Suprapubic skin (tissue), 4 donors: ENCODE measurements at regions not wholly inside any gene's neighbourhood (a gene's known extent, or its start where the extent isn't known, plus 50 kb on each side); places are given as distances from the start of the nearest gene placed in this dataset.

Experiments used
- DNase-seq, 2 donors: peaks; one replicate each; pipeline ENCODE4 v3.0.0-alpha.2; 2019; ENCODE audit warnings: low spot score in 2 of 2
- H3K27ac ChIP-seq: fragments of 200-600 bp; sonication (generic); one replicate; pipeline ENCODE4 v1.5.1; 2019
- H3K27me3 ChIP-seq: fragments of 200-600 bp; sonication (generic); one replicate; pipeline ENCODE4 v1.5.1; 2019
- H3K36me3 ChIP-seq: fragments of 200-600 bp; sonication (generic); one replicate; pipeline ENCODE4 v1.5.1; 2019
- H3K4me1 ChIP-seq: fragments of 200-600 bp; sonication (generic); one replicate; pipeline ENCODE4 v1.5.1; 2019
- H3K4me3 ChIP-seq: fragments of 200-600 bp; sonication (generic); one replicate; pipeline ENCODE4 v1.5.1; 2019; ENCODE audit warnings: mild to moderate bottlenecking
- H3K9me3 ChIP-seq: fragments of 200-600 bp; sonication (generic); one replicate; pipeline ENCODE4 v1.5.1; 2019
- CTCF ChIP-seq, 2 donors: fragments of 200-600 bp in 1 of 2; fragments of 450-650 bp in 1 of 2; sonication (generic) in 1 of 2; IDR thresholded peaks; one replicate each; pipeline ENCODE4 v1.5.1; 2016 to 2019; ENCODE audit warnings: antibody characterized with exemption in 2 of 2, mild to moderate bottlenecking in 1 of 2, moderate library complexity in 1 of 2
- EP300 ChIP-seq: sonication (generic); formaldehyde crosslinking; IDR thresholded peaks from one replicate; pipeline ENCODE4 v1.6.1; 2017; ENCODE audit warnings: antibody characterized with exemption
- POLR2A ChIP-seq, 2 donors: fragments of 450-650 bp; IDR thresholded peaks; one replicate each; pipeline ENCODE4 v1.6.1; 2017; ENCODE audit warnings: antibody characterized with exemption in 2 of 2, mild to moderate bottlenecking in 2 of 2, moderate library complexity in 2 of 2
- POLR2AphosphoS5 ChIP-seq, 3 donors: sonication (generic); formaldehyde crosslinking; IDR thresholded peaks; one replicate each; pipeline ENCODE4 v1.6.1; 2017; ENCODE audit warnings: antibody characterized with exemption in 3 of 3
- whole genome bisulfite sequencing: methylation state at CpG from one replicate; pipeline ENCODE4 v1.1.5; 2018; 5-methylcytosine and 5-hydroxymethylcytosine counted together

DNA sequence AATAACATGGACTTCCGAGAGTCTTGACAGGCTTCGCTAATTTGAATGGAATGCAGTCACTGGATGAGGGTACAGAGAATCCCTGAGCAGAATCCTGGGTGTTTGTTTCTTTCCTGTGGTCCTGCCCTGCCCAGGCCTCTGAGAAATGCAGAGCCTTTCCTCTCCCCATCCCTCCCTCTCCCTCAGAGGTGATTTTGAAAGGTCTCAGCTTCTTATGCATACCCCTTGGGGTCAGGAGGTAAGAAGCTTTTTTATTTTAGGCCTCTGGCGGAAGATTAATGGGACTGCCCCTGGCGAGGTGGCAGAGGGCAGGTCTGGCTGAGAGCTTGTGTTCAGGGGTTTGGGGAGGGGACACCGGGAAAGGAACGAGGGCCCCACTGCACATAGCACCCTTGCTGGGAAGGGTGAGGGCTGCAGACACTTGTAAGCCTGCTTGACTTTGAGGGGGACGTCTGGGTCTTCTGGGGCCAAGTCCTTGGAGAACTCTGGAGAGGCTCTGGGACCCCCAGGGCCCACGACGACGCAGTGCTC, 116.5 kb upstream of the SLC45A1 start:
- WGBS: 75% methylated on average over 9 of the region's 10 CpGs
- H3K9me3 ChIP-seq: no peaks in the 10 kb centered on the region
- no peak overlapping the region for H3K4me3 ChIP-seq
- peak overlapping the region; percentile 39 for H3K27ac ChIP-seq
- no peaks in the 10 kb centered on the region for H3K27me3 ChIP-seq
- peaks cover 32% of the 10 kb centered on the region for H3K4me1 ChIP-seq
- no peaks in the 10 kb centered on the region for H3K36me3 ChIP-seq
- no peak for TF ChIP-seq CTCF (IDR thresholded peaks at IDR 0.05)
- DNase-seq: no peak

DNA sequence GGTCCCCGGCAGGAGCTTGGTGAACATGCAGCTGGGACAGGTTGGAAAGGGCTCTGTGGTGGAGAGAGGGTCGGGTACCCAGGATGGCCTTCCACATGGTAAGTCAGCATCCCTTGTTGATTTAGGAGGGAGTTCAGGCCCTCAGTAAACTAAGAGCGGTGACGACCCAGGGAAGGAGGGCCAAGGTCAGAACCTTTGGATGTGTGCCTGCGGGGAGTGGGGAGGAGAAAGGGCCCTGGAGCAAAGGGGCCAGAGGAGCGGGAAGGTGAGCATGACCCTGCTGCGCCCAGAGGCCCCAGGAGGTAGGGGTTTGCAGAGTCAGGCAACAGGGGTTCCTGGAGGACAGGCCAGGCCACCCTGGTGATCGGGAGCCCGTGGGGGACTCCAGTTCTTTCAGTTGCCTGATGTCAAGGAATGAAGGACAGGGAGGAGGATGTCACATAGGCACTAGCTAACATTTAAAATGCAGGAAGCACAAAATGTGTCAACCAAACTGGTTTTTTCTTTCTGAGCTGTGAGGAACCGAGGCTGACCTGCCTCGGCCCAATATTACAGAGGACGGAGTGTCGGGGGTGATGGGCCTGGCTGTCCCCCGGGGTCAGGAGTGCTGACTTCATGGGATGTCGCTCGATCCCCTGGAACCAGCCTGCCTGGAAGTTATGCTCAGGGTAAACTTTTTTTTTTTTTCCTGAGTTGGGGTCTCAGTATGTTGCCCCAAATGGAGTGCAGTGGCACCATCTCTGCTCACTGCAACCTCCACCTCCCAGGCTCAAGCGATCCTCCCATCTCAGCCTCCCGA, 117.4 kb upstream of the SLC45A1 start:
- no peak for TF ChIP-seq POLR2AphosphoS5 (IDR thresholded peaks at IDR 0.05)
- TF ChIP-seq CTCF (IDR thresholded peaks at IDR 0.05): no peak
- TF ChIP-seq POLR2A (IDR thresholded peaks at IDR 0.05): no peak
- no peak for TF ChIP-seq EP300
- WGBS: 94% methylated on average over 18 of the region's 18 CpGs
- peaks cover 32% of the 10 kb centered on the region for H3K4me1 ChIP-seq
- H3K27me3 ChIP-seq: no peaks in the 10 kb centered on the region
- DNase-seq: no peak
- H3K4me3 ChIP-seq: no peak overlapping the region
- no peaks in the 10 kb centered on the region for H3K36me3 ChIP-seq
- H3K9me3 ChIP-seq: no peaks in the 10 kb centered on the region
- no peak overlapping the region for H3K27ac ChIP-seq

GRCh38 chr1:8198522-8198921, 119.4 kb upstream of the SLC45A1 start:
- no peak overlapping the region for H3K4me3 ChIP-seq
- H3K4me1 ChIP-seq: peaks cover 21% of the 10 kb centered on the region
- TF ChIP-seq POLR2A (IDR thresholded peaks at IDR 0.05) (no peak), EP300 (no peak), POLR2AphosphoS5 (IDR thresholded peaks at IDR 0.05) (no peak), CTCF (IDR thresholded peaks at IDR 0.05) (no peak)
- WGBS: 95% methylated on average over 6 of the region's 6 CpGs
- H3K27ac ChIP-seq: no peak overlapping the region
- H3K9me3 ChIP-seq: no peaks in the 10 kb centered on the region
- H3K36me3 ChIP-seq: no peaks in the 10 kb centered on the region
- DNase-seq: no peak
- no peaks in the 10 kb centered on the region for H3K27me3 ChIP-seq

DNA sequence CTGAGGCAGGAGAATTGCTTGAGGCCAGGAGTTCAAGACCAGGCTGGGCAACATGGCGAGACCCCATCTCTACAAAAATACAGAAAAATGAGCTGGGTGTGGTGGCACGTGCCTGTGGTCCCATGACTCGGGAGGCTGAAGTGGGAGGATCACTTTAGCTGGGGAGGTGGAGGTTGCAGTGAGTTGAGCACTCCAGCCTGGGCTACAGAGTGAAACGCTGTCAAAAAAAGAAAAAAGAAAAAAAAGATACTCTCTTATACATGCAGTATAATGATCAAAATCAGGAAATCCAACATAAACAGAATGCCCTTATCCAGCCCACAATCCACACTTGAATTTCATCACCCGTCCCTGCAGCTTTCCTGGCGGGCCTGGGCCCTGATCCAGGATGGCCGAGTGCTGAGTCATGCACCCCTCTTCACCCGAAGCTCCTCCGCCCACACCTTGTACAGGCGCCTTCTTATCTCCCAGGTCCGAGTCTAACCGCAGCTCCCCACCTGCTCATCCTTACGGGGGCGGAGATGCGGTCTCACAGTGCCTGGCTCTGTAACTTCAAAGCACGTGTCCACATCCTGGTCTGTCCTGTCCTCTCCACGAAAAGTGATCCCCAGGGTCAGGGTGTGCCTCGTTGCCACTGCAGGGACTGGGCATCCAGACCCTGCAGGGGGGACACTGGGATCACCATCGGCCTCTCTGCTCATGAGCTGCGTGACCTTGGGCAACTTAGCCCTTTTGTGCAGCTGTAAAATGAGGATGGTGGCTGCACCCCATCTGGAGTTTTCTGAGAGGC, 120.2 kb upstream of the SLC45A1 start:
- Histone ChIP-seq H3K4me3 (no peak overlapping the region), H3K36me3 (no peaks in the 10 kb centered on the region), H3K4me1 (peaks cover 15% of the 10 kb centered on the region), H3K9me3 (no peaks in the 10 kb centered on the region), H3K27me3 (no peaks in the 10 kb centered on the region), H3K27ac (no peak overlapping the region)
- DNase-seq: no peak
- TF ChIP-seq EP300 (no peak), POLR2AphosphoS5 (IDR thresholded peaks at IDR 0.05) (no peak), CTCF (IDR thresholded peaks at IDR 0.05) (no peak), POLR2A (IDR thresholded peaks at IDR 0.05) (no peak)
- WGBS: 59% methylated on average over 19 of the region's 20 CpGs
